ENCODE measurements at regions not wholly inside any gene's neighbourhood (a gene's known extent, or its start where the extent isn't known, plus 50 kb on each side); places are given as distances from the start of the nearest gene placed in this dataset.
"Not testable (repeated sequence)": the region's sequence is repeated elsewhere in the genome, so short reads cannot be mapped to it uniquely, and the experiment has no call there.

GRCh38 chr13:112254061-112254818, 121.9 kb upstream of the SPACA7 start:
- no peak for DNase-seq
- Mint-ChIP-seq H3K36me3 (ENCODE audit: low read depth) (no peaks in the 10 kb centered on the region), H3K9me3 (no peaks in the 10 kb centered on the region), H3K4me1 (no peaks in the 10 kb centered on the region), H3K4me3 (no peak overlapping the region), H3K27me3 (no peaks in the 10 kb centered on the region), H3K27ac (no peak overlapping the region)
- ATAC-seq = no peak

GRCh38 chr13:112254900-112255299, 121.3 kb upstream of the SPACA7 start:
- H3K4me3 Mint-ChIP-seq = no peak overlapping the region
- H3K27me3 Mint-ChIP-seq = no peaks in the 10 kb centered on the region
- no peaks in the 10 kb centered on the region for H3K36me3 Mint-ChIP-seq (ENCODE audit: low read depth)
- no peaks in the 10 kb centered on the region for H3K9me3 Mint-ChIP-seq
- H3K27ac Mint-ChIP-seq = no peak overlapping the region
- H3K4me1 Mint-ChIP-seq = no peaks in the 10 kb centered on the region
- no peak for ATAC-seq
- no peak for DNase-seq

- no peak overlapping the region for H3K27ac Mint-ChIP-seq
- H3K36me3 Mint-ChIP-seq (ENCODE audit: low read depth) = no peaks in the 10 kb centered on the region
- H3K4me3 Mint-ChIP-seq = no peak overlapping the region
- DNase-seq = no peak
- H3K9me3 Mint-ChIP-seq = no peaks in the 10 kb centered on the region
- no peaks in the 10 kb centered on the region for H3K4me1 Mint-ChIP-seq
- no peak for ATAC-seq
- H3K27me3 Mint-ChIP-seq = no peaks in the 10 kb centered on the region
Measured at GRCh38 chr13:112255550-112256120, 120.5 kb upstream of the SPACA7 start.

GRCh38 chr13:112256716-112257494, 119.2 kb upstream of the SPACA7 start:
- Mint-ChIP-seq H3K27ac (no peak overlapping the region), H3K4me3 (no peak overlapping the region), H3K36me3 (ENCODE audit: low read depth) (no peaks in the 10 kb centered on the region), H3K27me3 (no peaks in the 10 kb centered on the region), H3K4me1 (no peaks in the 10 kb centered on the region), H3K9me3 (no peaks in the 10 kb centered on the region)
- ATAC-seq = no peak
- DNase-seq = no peak

- ATAC-seq (no peak), DNase-seq (no peak)
- no peak overlapping the region for H3K4me3 Mint-ChIP-seq
- no peaks in the 10 kb centered on the region for H3K36me3 Mint-ChIP-seq (ENCODE audit: low read depth)
- H3K27me3 Mint-ChIP-seq = no peaks in the 10 kb centered on the region
- H3K4me1 Mint-ChIP-seq = no peaks in the 10 kb centered on the region
- no peak overlapping the region for H3K27ac Mint-ChIP-seq
- H3K9me3 Mint-ChIP-seq = no peaks in the 10 kb centered on the region
Measured at GRCh38 chr13:112259511-112259910, 116.6 kb upstream of the SPACA7 start.

GRCh38 chr13:112260108-112261055, 115.8 kb upstream of the SPACA7 start:
- ATAC-seq (no peak), DNase-seq (no peak)
- Mint-ChIP-seq H3K27ac (no peak overlapping the region), H3K9me3 (no peaks in the 10 kb centered on the region), H3K27me3 (no peaks in the 10 kb centered on the region), H3K4me3 (no peak overlapping the region), H3K4me1 (no peaks in the 10 kb centered on the region), H3K36me3 (ENCODE audit: low read depth) (no peaks in the 10 kb centered on the region)

GRCh38 chr13:112261924-112262323, 114.2 kb upstream of the SPACA7 start:
- Mint-ChIP-seq H3K36me3 (ENCODE audit: low read depth) (no peaks in the 10 kb centered on the region), H3K4me1 (no peaks in the 10 kb centered on the region), H3K27ac (no peak overlapping the region), H3K9me3 (no peaks in the 10 kb centered on the region), H3K4me3 (no peak overlapping the region), H3K27me3 (no peaks in the 10 kb centered on the region)
- ATAC-seq = no peak
- DNase-seq = no peak

GRCh38 chr13:112263152-112263551, 113.0 kb upstream of the SPACA7 start:
- H3K9me3 Mint-ChIP-seq = no peaks in the 10 kb centered on the region
- H3K36me3 Mint-ChIP-seq (ENCODE audit: low read depth) = no peaks in the 10 kb centered on the region
- no peak for ATAC-seq
- no peaks in the 10 kb centered on the region for H3K4me1 Mint-ChIP-seq
- no peak overlapping the region for H3K27ac Mint-ChIP-seq
- no peaks in the 10 kb centered on the region for H3K27me3 Mint-ChIP-seq
- no peak overlapping the region for H3K4me3 Mint-ChIP-seq
- DNase-seq = no peak

GRCh38 chr13:112267660-112268059, 108.5 kb upstream of the SPACA7 start:
- Mint-ChIP-seq H3K9me3 (no peaks in the 10 kb centered on the region), H3K27ac (no peak overlapping the region), H3K4me1 (no peaks in the 10 kb centered on the region), H3K36me3 (ENCODE audit: low read depth) (no peaks in the 10 kb centered on the region), H3K4me3 (no peak overlapping the region), H3K27me3 (no peaks in the 10 kb centered on the region)
- DNase-seq = no peak
- no peak for ATAC-seq

GRCh38 chr13:112270951-112271350, 105.2 kb upstream of the SPACA7 start:
- no peaks in the 10 kb centered on the region for H3K4me1 Mint-ChIP-seq
- no peak overlapping the region for H3K27ac Mint-ChIP-seq

GRCh38 chr13:112286733-112287132, 89.4 kb upstream of the SPACA7 start:
- not testable (repeated sequence) for H3K4me3 Mint-ChIP-seq; ATAC-seq; H3K27ac Mint-ChIP-seq; DNase-seq; H3K4me1 Mint-ChIP-seq; H3K9me3 Mint-ChIP-seq; H3K36me3 Mint-ChIP-seq (ENCODE audit: low read depth); H3K27me3 Mint-ChIP-seq

More at GRCh38 chr13:112270951-112271350, 105.2 kb upstream of the SPACA7 start:
- Mint-ChIP-seq H3K4me3 (no peak overlapping the region), H3K27me3 (peaks cover 2% of the 10 kb centered on the region), H3K9me3 (peaks cover 2% of the 10 kb centered on the region), H3K36me3 (ENCODE audit: low read depth) (no peaks in the 10 kb centered on the region)
- ATAC-seq (no peak), DNase-seq (no peak)

- DNase-seq = no peak
- no peak overlapping the region for H3K4me3 Mint-ChIP-seq
- no peak overlapping the region for H3K27ac Mint-ChIP-seq
- no peaks in the 10 kb centered on the region for H3K9me3 Mint-ChIP-seq
- no peaks in the 10 kb centered on the region for H3K36me3 Mint-ChIP-seq (ENCODE audit: low read depth)
- no peak for ATAC-seq
- H3K4me1 Mint-ChIP-seq = no peaks in the 10 kb centered on the region
- H3K27me3 Mint-ChIP-seq = no peaks in the 10 kb centered on the region
Measured at GRCh38 chr13:112320303-112320702, 55.9 kb upstream of the SPACA7 start.

- H3K4me1 Mint-ChIP-seq = no peaks in the 10 kb centered on the region
- no peaks in the 10 kb centered on the region for H3K27me3 Mint-ChIP-seq
- H3K9me3 Mint-ChIP-seq = no peaks in the 10 kb centered on the region
- ATAC-seq = no peak
- H3K4me3 Mint-ChIP-seq = no peak overlapping the region
- H3K27ac Mint-ChIP-seq = no peak overlapping the region
- H3K36me3 Mint-ChIP-seq (ENCODE audit: low read depth) = no peaks in the 10 kb centered on the region
- DNase-seq = no peak
Measured at GRCh38 chr13:112322557-112322956, 53.6 kb upstream of the SPACA7 start.

GRCh38 chr13:112324116-112324515, 52.0 kb upstream of the SPACA7 start:
- Mint-ChIP-seq H3K27ac (no peak overlapping the region), H3K4me1 (no peaks in the 10 kb centered on the region), H3K9me3 (no peaks in the 10 kb centered on the region), H3K36me3 (ENCODE audit: low read depth) (no peaks in the 10 kb centered on the region), H3K4me3 (no peak overlapping the region), H3K27me3 (no peaks in the 10 kb centered on the region)
- DNase-seq (no peak), ATAC-seq (no peak)
